H1 (cell line): ENCODE measurements at regions not wholly inside any gene's neighbourhood (a gene's known extent, or its start where the extent isn't known, plus 50 kb on each side); places are given as distances from the start of the nearest gene placed in this dataset.

Experiments
- SAP30 ChIP-seq: fragments of 300-600 bp; sonication (generic); IDR thresholded peaks from 2 replicates; pipeline ENCODE4 v1.7.1; 2012; ENCODE audit warnings: low read length, moderate library complexity, mild to moderate bottlenecking, inconsistent platforms; ENCODE audit not compliant: insufficient read depth, insufficient replicate concordance
- SIN3A ChIP-seq, 2 experiments: IDR thresholded peaks in 1 of 2; conservative IDR thresholded peaks in 1 of 2; 2 replicates each; pipeline ENCODE4 v1.6.1; 2011 to 2012; ENCODE audit warnings: low read length in 2 of 2, improper control_type of control experiment in 1 of 2, low read depth in 1 of 2, mild to moderate bottlenecking in 1 of 2
- SUZ12 ChIP-seq: fragments of 200-600 bp; sonication (generic); IDR thresholded peaks from 2 replicates; pipeline ENCODE4 v1.6.1; 2012; ENCODE audit warnings: mild to moderate bottlenecking, inconsistent platforms, low read length, moderate library complexity, mixed read lengths
- TAF7 ChIP-seq: optimal IDR thresholded peaks from 2 replicates; pipeline ENCODE3; 2011; ENCODE audit warnings: low read depth, mild to moderate bottlenecking, inconsistent platforms, low read length, moderate library complexity, borderline replicate concordance
- TF ChIP-seq, protein P1 (sequence below): IDR thresholded peaks from 2 replicates; pipeline ENCODE4 v1.6.1; 2011; ENCODE audit warnings: low read length, improper control_type of control experiment

DNA sequence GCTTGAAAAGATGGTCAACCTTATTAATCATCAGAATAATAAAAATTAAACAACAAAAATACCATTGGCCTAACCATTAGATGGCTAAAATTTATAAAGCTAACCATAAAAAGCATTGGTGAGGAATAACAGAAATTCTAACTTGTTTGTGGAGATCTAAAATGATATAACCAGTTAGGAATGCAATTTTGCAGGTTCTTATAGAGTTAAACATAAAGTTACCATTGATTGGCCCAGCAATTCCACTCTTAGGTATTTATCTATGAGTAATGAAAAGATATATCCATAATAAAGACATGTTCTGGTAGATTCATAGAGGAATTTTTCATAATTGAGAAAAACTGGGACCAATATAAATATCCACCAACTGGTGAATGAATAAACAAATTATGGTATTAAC lies 1098.6 kb downstream of the FSCB start (continued):
- TF ChIP-seq, protein P1, sequence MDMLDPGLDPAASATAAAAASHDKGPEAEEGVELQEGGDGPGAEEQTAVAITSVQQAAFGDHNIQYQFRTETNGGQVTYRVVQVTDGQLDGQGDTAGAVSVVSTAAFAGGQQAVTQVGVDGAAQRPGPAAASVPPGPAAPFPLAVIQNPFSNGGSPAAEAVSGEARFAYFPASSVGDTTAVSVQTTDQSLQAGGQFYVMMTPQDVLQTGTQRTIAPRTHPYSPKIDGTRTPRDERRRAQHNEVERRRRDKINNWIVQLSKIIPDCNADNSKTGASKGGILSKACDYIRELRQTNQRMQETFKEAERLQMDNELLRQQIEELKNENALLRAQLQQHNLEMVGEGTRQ: no peak
- TF ChIP-seq SIN3A (conservative IDR thresholded peaks at IDR 0.05 in 1 of 2, IDR thresholded peaks at IDR 0.05 in 1 of 2; ENCODE audit: low read depth in 1 of 2, low read length in 2 of 2) (no peak), SAP30 (no peak), TAF7 (no peak), SUZ12 (no peak)
